H9 (cell line): ENCODE measurements at regions not wholly inside any gene's neighbourhood (a gene's known extent, or its start where the extent isn't known, plus 50 kb on each side); places are given as distances from the start of the nearest gene placed in this dataset.

Source experiments
- DNase-seq: peaks from one replicate; pipeline ENCODE4 v3.0.0-alpha.2; 2017
- H2AFZ ChIP-seq: one replicate; pipeline ENCODE4 v1.6.1; 2013; ENCODE audit warnings: mild to moderate bottlenecking, low read length, control low read depth, moderate library complexity
- H2AK5ac ChIP-seq: 2 replicates; pipeline ENCODE4 v1.6.1; 2013; ENCODE audit warnings: low read length, control low read depth, mixed read lengths; ENCODE audit not compliant: insufficient read length
- H2BK120ac ChIP-seq: one replicate; pipeline ENCODE4 v1.6.1; 2013; ENCODE audit warnings: low read depth, mild to moderate bottlenecking, low read length, control low read depth, inconsistent platforms; ENCODE audit not compliant: poor library complexity, severe bottlenecking
- H2BK12ac ChIP-seq: 2 replicates; pipeline ENCODE4 v1.6.1; 2013; ENCODE audit warnings: low read length, control low read depth, mixed read lengths, low read depth; ENCODE audit not compliant: insufficient read length
- H2BK15ac ChIP-seq: 2 replicates; pipeline ENCODE4 v1.6.1; 2013; ENCODE audit warnings: low read depth, low read length, control low read depth
- H2BK20ac ChIP-seq: one replicate; pipeline ENCODE4 v1.6.1; 2013; ENCODE audit warnings: low read depth, mild to moderate bottlenecking, low read length, control low read depth, inconsistent platforms; ENCODE audit not compliant: poor library complexity, severe bottlenecking
- H2BK5ac ChIP-seq: 2 replicates; pipeline ENCODE4 v1.6.1; 2013; ENCODE audit warnings: low read length, control low read depth, mixed read lengths; ENCODE audit not compliant: insufficient read length
- H3K14ac ChIP-seq: 2 replicates; pipeline ENCODE4 v1.6.1; 2013; ENCODE audit warnings: low read length, control low read depth; ENCODE audit not compliant: insufficient read depth
- H3K18ac ChIP-seq: 2 replicates; pipeline ENCODE4 v1.6.1; 2013; ENCODE audit warnings: low read depth, mild to moderate bottlenecking, mixed read lengths, low read length, control low read depth; ENCODE audit not compliant: insufficient read length
- H3K23ac ChIP-seq: 2 replicates; pipeline ENCODE4 v1.6.1; 2013; ENCODE audit warnings: low read length, control low read depth, mixed read lengths, low read depth; ENCODE audit not compliant: insufficient read length
- H3K23me2 ChIP-seq: 2 replicates; pipeline ENCODE4 v1.6.1; 2013; ENCODE audit warnings: low read depth, mild to moderate bottlenecking, mixed read lengths, low read length, control low read depth; ENCODE audit not compliant: insufficient read length, poor library complexity, severe bottlenecking
- H3K27ac ChIP-seq: 2 replicates; pipeline ENCODE4 v1.5.1; 2013; ENCODE audit warnings: low read length, control low read depth, mixed read lengths, low read depth; ENCODE audit not compliant: insufficient read length
- H3K27me3 ChIP-seq: 2 replicates; pipeline ENCODE4 v1.6.1; 2013; ENCODE audit warnings: low read length, control low read depth, inconsistent platforms; ENCODE audit not compliant: insufficient read depth
- H3K4ac ChIP-seq: 2 replicates; pipeline ENCODE4 v1.6.1; 2013; ENCODE audit warnings: low read depth, mild to moderate bottlenecking, control low read depth, inconsistent platforms, low read length, moderate library complexity
- H3K4me1 ChIP-seq: 2 replicates; pipeline ENCODE4 v1.6.1; 2013; ENCODE audit warnings: low read length, control low read depth, inconsistent platforms; ENCODE audit not compliant: insufficient read depth
- H3K4me2 ChIP-seq: 2 replicates; pipeline ENCODE4 v1.6.1; 2013; ENCODE audit warnings: low read length, control low read depth, mixed read lengths; ENCODE audit not compliant: insufficient read length, insufficient read depth
- H3K56ac ChIP-seq: 2 replicates; pipeline ENCODE4 v1.6.1; 2013; ENCODE audit warnings: low read depth, mild to moderate bottlenecking, mixed read lengths, low read length, control low read depth; ENCODE audit not compliant: insufficient read length
- H3K79me1 ChIP-seq: 2 replicates; pipeline ENCODE4 v1.6.1; 2013; ENCODE audit warnings: low read depth, mild to moderate bottlenecking, moderate library complexity, low read length, control low read depth, inconsistent platforms; ENCODE audit not compliant: insufficient read depth, poor library complexity, severe bottlenecking
- H3K79me2 ChIP-seq: 2 replicates; pipeline ENCODE4 v1.6.1; 2013; ENCODE audit warnings: low read length, control low read depth, inconsistent platforms; ENCODE audit not compliant: insufficient read depth
- H3K9ac ChIP-seq: 2 replicates; pipeline ENCODE4 v1.6.1; 2013; ENCODE audit warnings: low read length, control low read depth, mixed read lengths; ENCODE audit not compliant: insufficient read length; ENCODE audit errors: extremely low read depth
- H3K9me3 ChIP-seq: one replicate; pipeline ENCODE4 v1.6.1; 2013; ENCODE audit warnings: low read depth, low read length, inconsistent platforms; ENCODE audit not compliant: control insufficient read depth
- H3T11ph ChIP-seq: one replicate; pipeline ENCODE4 v1.6.1; 2013; ENCODE audit warnings: mild to moderate bottlenecking, low read length, control low read depth, inconsistent platforms
- H4K20me1 ChIP-seq: one replicate; pipeline ENCODE4 v1.6.1; 2013; ENCODE audit not compliant: control insufficient read depth, insufficient read length, insufficient read depth
- H4K5ac ChIP-seq: 2 replicates; pipeline ENCODE4 v1.6.1; 2013; ENCODE audit warnings: low read depth, mild to moderate bottlenecking, mixed read lengths, low read length, control low read depth; ENCODE audit not compliant: insufficient read length
- H4K8ac ChIP-seq: replicated peaks from 2 replicates; pipeline ENCODE4 v1.6.1; 2013; ENCODE audit warnings: low read length, control low read depth, mixed read lengths, low read depth; ENCODE audit not compliant: insufficient read length
- H4K91ac ChIP-seq: 2 replicates; pipeline ENCODE4 v1.6.1; 2013; ENCODE audit warnings: low read depth, mild to moderate bottlenecking, moderate library complexity, mixed read lengths, low read length, control low read depth; ENCODE audit not compliant: insufficient read length
- H3K27ac Mint-ChIP-seq, 3 experiments: 2 replicates in 2 of 3; 3 replicates in 1 of 3; pipeline ENCODE4 v1.8.0; 2020 to 2021; ENCODE audit warnings: mixed read lengths in 3 of 3, mild to moderate bottlenecking in 1 of 3, moderate library complexity in 1 of 3
- H3K27me3 Mint-ChIP-seq: 2 replicates; pipeline ENCODE4 v1.8.0; 2021; ENCODE audit warnings: low read depth, mild to moderate bottlenecking, moderate library complexity, mixed read lengths
- H3K36me3 Mint-ChIP-seq, 3 experiments: 2 replicates in 2 of 3; 3 replicates in 1 of 3; pipeline ENCODE4 v1.8.0; 2020 to 2021; ENCODE audit warnings: low read depth in 3 of 3, mixed read lengths in 3 of 3; ENCODE audit not compliant: insufficient read depth in 1 of 3
- H3K4me1 Mint-ChIP-seq, 2 experiments: 2 replicates each; pipeline ENCODE4 v1.8.0; 2020; ENCODE audit warnings: mixed read lengths in 2 of 2
- H3K4me3 Mint-ChIP-seq, 2 experiments: 2 replicates in 1 of 2; 3 replicates in 1 of 2; pipeline ENCODE4 v1.8.0; 2020 to 2021; ENCODE audit warnings: mild to moderate bottlenecking in 2 of 2, mixed read lengths in 2 of 2, moderate library complexity in 1 of 2
- H3K9me3 Mint-ChIP-seq, 2 experiments: 2 replicates in 1 of 2; 3 replicates in 1 of 2; pipeline ENCODE4 v1.8.0; 2020; ENCODE audit warnings: mild to moderate bottlenecking in 2 of 2, mixed read lengths in 2 of 2, moderate library complexity in 1 of 2
- WGBS: extraction: QIAGEN DNeasy Blood & Tissue Kit; methylation state at CpG from one replicate; pipeline ENCODE4 v1.1.7; 2013; ENCODE audit warnings: missing lambda C conversion rate, low lambda C conversion rate, mixed read lengths; ENCODE audit not compliant: insufficient read length; ENCODE audit errors: extremely low coverage; 5-methylcytosine and 5-hydroxymethylcytosine counted together
- TF ChIP-seq, protein P1 (sequence below): fragments of 200-600 bp; sonication (generic); conservative IDR thresholded peaks from 3 replicates; pipeline ENCODE4 v1.8.0; 2021; ENCODE audit warnings: antibody characterized with exemption, mild to moderate bottlenecking

GRCh38 chr7:73932364-73932763 is 71.4 kb downstream of the TMEM270 start:
- Histone ChIP-seq H3K27me3 (no peaks in the 10 kb centered on the region), H2BK20ac (no peak overlapping the region), H3K56ac (no peak overlapping the region), H3K9ac (no peak overlapping the region), H2BK5ac (no peak overlapping the region), H3K4me2 (no peak overlapping the region), H3K23me2 (no peaks in the 10 kb centered on the region), H2BK12ac (no peak overlapping the region), H3K79me2 (no peaks in the 10 kb centered on the region), H3K4ac (no peak overlapping the region), H3K79me1 (no peaks in the 10 kb centered on the region), H3K18ac (no peak overlapping the region), H3K4me1 (no peaks in the 10 kb centered on the region), H3K14ac (no peak overlapping the region), H3K9me3 (no peaks in the 10 kb centered on the region), H3T11ph (no peak overlapping the region), H4K8ac (no peak overlapping the region), H2AK5ac (no peak overlapping the region), H3K23ac (no peak overlapping the region), H2AFZ (no peak overlapping the region), H4K20me1 (no peaks in the 10 kb centered on the region), H2BK15ac (no peak overlapping the region), H2BK120ac (no peak overlapping the region), H4K91ac (no peak overlapping the region), H3K27ac (no peak overlapping the region), H4K5ac (no peak overlapping the region)
- 0 out of 4 replicates have a peak, but pooled peaks cover 0 to 5% of the 10 kb centered on the region in 2 experiments for H3K4me1 Mint-ChIP-seq
- peaks cover 1% of the 10 kb centered on the region; the same call in 1 of the 2 replicates for H3K27me3 Mint-ChIP-seq
- H3K27ac Mint-ChIP-seq = no peak overlapping the region
- no peak for DNase-seq
- no peak overlapping the region for H3K4me3 Mint-ChIP-seq
- TF ChIP-seq, protein P1, sequence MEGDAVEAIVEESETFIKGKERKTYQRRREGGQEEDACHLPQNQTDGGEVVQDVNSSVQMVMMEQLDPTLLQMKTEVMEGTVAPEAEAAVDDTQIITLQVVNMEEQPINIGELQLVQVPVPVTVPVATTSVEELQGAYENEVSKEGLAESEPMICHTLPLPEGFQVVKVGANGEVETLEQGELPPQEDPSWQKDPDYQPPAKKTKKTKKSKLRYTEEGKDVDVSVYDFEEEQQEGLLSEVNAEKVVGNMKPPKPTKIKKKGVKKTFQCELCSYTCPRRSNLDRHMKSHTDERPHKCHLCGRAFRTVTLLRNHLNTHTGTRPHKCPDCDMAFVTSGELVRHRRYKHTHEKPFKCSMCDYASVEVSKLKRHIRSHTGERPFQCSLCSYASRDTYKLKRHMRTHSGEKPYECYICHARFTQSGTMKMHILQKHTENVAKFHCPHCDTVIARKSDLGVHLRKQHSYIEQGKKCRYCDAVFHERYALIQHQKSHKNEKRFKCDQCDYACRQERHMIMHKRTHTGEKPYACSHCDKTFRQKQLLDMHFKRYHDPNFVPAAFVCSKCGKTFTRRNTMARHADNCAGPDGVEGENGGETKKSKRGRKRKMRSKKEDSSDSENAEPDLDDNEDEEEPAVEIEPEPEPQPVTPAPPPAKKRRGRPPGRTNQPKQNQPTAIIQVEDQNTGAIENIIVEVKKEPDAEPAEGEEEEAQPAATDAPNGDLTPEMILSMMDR = no peak
- WGBS = no CpG with 5 or more reads among the region's 4 CpGs
- H3K36me3 Mint-ChIP-seq = no peaks in the 10 kb centered on the region
- peaks cover 0 to 3% of the 10 kb centered on the region in 2 experiments; a peak in 1 of 5 replicates for H3K9me3 Mint-ChIP-seq
